Prostate gland (tissue), 2 donors: ENCODE measurements at regions not wholly inside any gene's neighbourhood (a gene's known extent, or its start where the extent isn't known, plus 50 kb on each side); places are given as distances from the start of the nearest gene placed in this dataset.
"Not testable (repeated sequence)": the region's sequence is repeated elsewhere in the genome, so short reads cannot be mapped to it uniquely, and the experiment has no call there.

Source experiments
- DNase-seq: peaks from one replicate; pipeline ENCODE4 v3.0.0-alpha.2; 2019; ENCODE audit warnings: low spot score
- H3K27ac ChIP-seq, 2 donors: fragments of 200-600 bp; sonication (generic); 2 replicates each; pipeline ENCODE4 v1.5.1; 2017 to 2019
- H3K27me3 ChIP-seq: fragments of 200-600 bp; sonication (generic); replicated peaks from 2 replicates; pipeline ENCODE4 v1.5.1; 2019; ENCODE audit not compliant: insufficient read depth
- H3K36me3 ChIP-seq, 2 donors: fragments of 200-600 bp; sonication (generic); 1 replicate in 1 of 2; 2 replicates in 1 of 2; pipeline versions ENCODE4 v1.5.1 to v1.8.1; 2017 to 2019
- H3K4me1 ChIP-seq: fragments of 200-600 bp; sonication (generic); replicated peaks from 2 replicates; pipeline ENCODE4 v1.5.1; 2019
- H3K4me3 ChIP-seq, 2 donors: fragments of 200-600 bp; sonication (generic); 2 replicates each; pipeline ENCODE4 v1.5.1; 2017 to 2019
- H3K9me3 ChIP-seq: fragments of 200-600 bp; sonication (generic); 2 replicates; pipeline ENCODE4 v1.5.1; 2017
- WGBS: methylation state at CpG from one replicate; pipeline ENCODE4 v1.1.5; 2018; 5-methylcytosine and 5-hydroxymethylcytosine counted together
- intact Hi-C: fragments of 100-400 bp; cut with DNase I; formaldehyde crosslinking; loops from one replicate; pipeline ENCODE4 v1.14.2; 2022

GRCh38 chr1:149300478-149301218, 174.2 kb upstream of the NBPF19 start:
- H3K27me3 ChIP-seq, H3K4me1 ChIP-seq, H3K27ac ChIP-seq, H3K4me3 ChIP-seq, H3K9me3 ChIP-seq, DNase-seq, H3K36me3 ChIP-seq, intact Hi-C loops: not testable (repeated sequence)
- no CpG with 5 or more reads among the region's 3 CpGs for WGBS

- H3K4me3 ChIP-seq, H3K27ac ChIP-seq, intact Hi-C loops, DNase-seq, H3K36me3 ChIP-seq, H3K27me3 ChIP-seq, H3K9me3 ChIP-seq, H3K4me1 ChIP-seq: not testable (repeated sequence)
- 59% methylated on average over 3 of the region's 4 CpGs for WGBS
These were observed 173.6 kb upstream of the NBPF19 start for GRCh38 chr1:149301282-149301681.

GRCh38 chr1:149304796-149305195, 170.0 kb upstream of the NBPF19 start:
- H3K9me3 ChIP-seq, intact Hi-C loops, H3K27me3 ChIP-seq, H3K4me1 ChIP-seq, H3K4me3 ChIP-seq, H3K27ac ChIP-seq, DNase-seq, H3K36me3 ChIP-seq: not testable (repeated sequence)
- WGBS, result no CpG with 5 or more reads among the region's 2 CpGs

- H3K9me3 ChIP-seq, H3K4me1 ChIP-seq, H3K27me3 ChIP-seq, DNase-seq, H3K4me3 ChIP-seq, H3K36me3 ChIP-seq, intact Hi-C loops, H3K27ac ChIP-seq: not testable (repeated sequence)
- WGBS, result 92% methylated on average over 2 of the region's 8 CpGs
These were observed 167.2 kb upstream of the NBPF19 start for GRCh38 chr1:149307640-149308039.

- DNase-seq, H3K27ac ChIP-seq, H3K36me3 ChIP-seq, H3K4me3 ChIP-seq, H3K4me1 ChIP-seq, H3K9me3 ChIP-seq, intact Hi-C loops, H3K27me3 ChIP-seq: not testable (repeated sequence)
- 100% methylated on average over 1 of the region's 2 CpGs for WGBS
These were observed 159.9 kb upstream of the NBPF19 start for GRCh38 chr1:149314921-149315320.

- H3K4me1 ChIP-seq, intact Hi-C loops: not testable (repeated sequence)
- WGBS, result no CpG with 5 or more reads among the region's 48 CpGs
These were observed 153.7 kb upstream of the NBPF19 start for GRCh38 chr1:149320971-149321731.

GRCh38 chr1:149321732-149322016, 153.2 kb upstream of the NBPF19 start:
- H3K27ac ChIP-seq, H3K36me3 ChIP-seq, intact Hi-C loops, DNase-seq, H3K27me3 ChIP-seq, H3K4me1 ChIP-seq, H3K9me3 ChIP-seq, H3K4me3 ChIP-seq: not testable (repeated sequence)
- no CpG with 5 or more reads among the region's 12 CpGs for WGBS

More at GRCh38 chr1:149320971-149321731, 153.7 kb upstream of the NBPF19 start:
- H3K9me3 ChIP-seq, H3K27me3 ChIP-seq, H3K36me3 ChIP-seq, H3K4me3 ChIP-seq, DNase-seq, H3K27ac ChIP-seq: not testable (repeated sequence)

- H3K4me1 ChIP-seq, H3K36me3 ChIP-seq, H3K4me3 ChIP-seq, intact Hi-C loops, H3K27ac ChIP-seq, DNase-seq, H3K9me3 ChIP-seq, H3K27me3 ChIP-seq: not testable (repeated sequence)
These were observed 144.8 kb upstream of the NBPF19 start for GRCh38 chr1:149330081-149330335.

GRCh38 chr1:149336082-149336481, 138.8 kb upstream of the NBPF19 start:
- intact Hi-C loops, H3K4me3 ChIP-seq, DNase-seq, H3K9me3 ChIP-seq, H3K27me3 ChIP-seq, H3K36me3 ChIP-seq, H3K4me1 ChIP-seq, H3K27ac ChIP-seq: not testable (repeated sequence)
- WGBS, result no CpG with 5 or more reads among the region's 2 CpGs

GRCh38 chr1:149338221-149338691, 136.6 kb upstream of the NBPF19 start:
- no CpG with 5 or more reads among the region's 18 CpGs for WGBS
- H3K9me3 ChIP-seq, intact Hi-C loops: not testable (repeated sequence)

GRCh38 chr1:149338698-149339097, 136.1 kb upstream of the NBPF19 start:
- H3K9me3 ChIP-seq, H3K36me3 ChIP-seq, H3K27me3 ChIP-seq, H3K4me1 ChIP-seq, intact Hi-C loops, H3K27ac ChIP-seq, DNase-seq, H3K4me3 ChIP-seq: not testable (repeated sequence)
- no CpG with 5 or more reads among the region's 7 CpGs for WGBS

More at GRCh38 chr1:149338221-149338691, 136.6 kb upstream of the NBPF19 start:
- H3K27me3 ChIP-seq, H3K36me3 ChIP-seq, H3K4me3 ChIP-seq, DNase-seq, H3K27ac ChIP-seq, H3K4me1 ChIP-seq: not testable (repeated sequence)

- H3K4me3 ChIP-seq, H3K9me3 ChIP-seq, H3K27me3 ChIP-seq, intact Hi-C loops, H3K27ac ChIP-seq, DNase-seq, H3K36me3 ChIP-seq, H3K4me1 ChIP-seq: not testable (repeated sequence)
- no CpG with 5 or more reads among the region's 1 CpG for WGBS
These were observed 125.4 kb upstream of the NBPF19 start for GRCh38 chr1:149349448-149349847.

GRCh38 chr1:149352205-149352604, 122.6 kb upstream of the NBPF19 start:
- WGBS, result no CpG with 5 or more reads among the region's 1 CpG
- H3K27ac ChIP-seq, H3K27me3 ChIP-seq, H3K4me3 ChIP-seq, intact Hi-C loops, H3K4me1 ChIP-seq, DNase-seq, H3K9me3 ChIP-seq, H3K36me3 ChIP-seq: not testable (repeated sequence)
